GM12875 (cell line): ENCODE measurements at regions not wholly inside any gene's neighbourhood (a gene's known extent, or its start where the extent isn't known, plus 50 kb on each side); places are given as distances from the start of the nearest gene placed in this dataset.

ENCODE experiments used
- H3K4me3 ChIP-seq: one replicate; pipeline ENCODE4 v1.5.1; 2011; ENCODE audit warnings: low read depth, low read length, control low read depth
- TF ChIP-seq, protein P1 (sequence below): IDR thresholded peaks from 2 replicates; pipeline ENCODE4 v1.5.1; 2011; ENCODE audit warnings: low read depth, mild to moderate bottlenecking, control low read depth, inconsistent platforms, low read length, moderate library complexity, borderline replicate concordance; ENCODE audit not compliant: insufficient read depth

- TF ChIP-seq, protein P1, sequence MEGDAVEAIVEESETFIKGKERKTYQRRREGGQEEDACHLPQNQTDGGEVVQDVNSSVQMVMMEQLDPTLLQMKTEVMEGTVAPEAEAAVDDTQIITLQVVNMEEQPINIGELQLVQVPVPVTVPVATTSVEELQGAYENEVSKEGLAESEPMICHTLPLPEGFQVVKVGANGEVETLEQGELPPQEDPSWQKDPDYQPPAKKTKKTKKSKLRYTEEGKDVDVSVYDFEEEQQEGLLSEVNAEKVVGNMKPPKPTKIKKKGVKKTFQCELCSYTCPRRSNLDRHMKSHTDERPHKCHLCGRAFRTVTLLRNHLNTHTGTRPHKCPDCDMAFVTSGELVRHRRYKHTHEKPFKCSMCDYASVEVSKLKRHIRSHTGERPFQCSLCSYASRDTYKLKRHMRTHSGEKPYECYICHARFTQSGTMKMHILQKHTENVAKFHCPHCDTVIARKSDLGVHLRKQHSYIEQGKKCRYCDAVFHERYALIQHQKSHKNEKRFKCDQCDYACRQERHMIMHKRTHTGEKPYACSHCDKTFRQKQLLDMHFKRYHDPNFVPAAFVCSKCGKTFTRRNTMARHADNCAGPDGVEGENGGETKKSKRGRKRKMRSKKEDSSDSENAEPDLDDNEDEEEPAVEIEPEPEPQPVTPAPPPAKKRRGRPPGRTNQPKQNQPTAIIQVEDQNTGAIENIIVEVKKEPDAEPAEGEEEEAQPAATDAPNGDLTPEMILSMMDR = peak; percentile 93
Observed at GRCh38 chr17:73998653-73999645, 204.5 kb upstream of the RPL38 start.

GRCh38 chr17:74001145-74001544 is 202.3 kb upstream of the RPL38 start:
- no peak overlapping the region for H3K4me3 ChIP-seq
- TF ChIP-seq, protein P1 = no peak

More at GRCh38 chr17:73998653-73999645, 204.5 kb upstream of the RPL38 start:
- H3K4me3 ChIP-seq = no peak overlapping the region

DNA sequence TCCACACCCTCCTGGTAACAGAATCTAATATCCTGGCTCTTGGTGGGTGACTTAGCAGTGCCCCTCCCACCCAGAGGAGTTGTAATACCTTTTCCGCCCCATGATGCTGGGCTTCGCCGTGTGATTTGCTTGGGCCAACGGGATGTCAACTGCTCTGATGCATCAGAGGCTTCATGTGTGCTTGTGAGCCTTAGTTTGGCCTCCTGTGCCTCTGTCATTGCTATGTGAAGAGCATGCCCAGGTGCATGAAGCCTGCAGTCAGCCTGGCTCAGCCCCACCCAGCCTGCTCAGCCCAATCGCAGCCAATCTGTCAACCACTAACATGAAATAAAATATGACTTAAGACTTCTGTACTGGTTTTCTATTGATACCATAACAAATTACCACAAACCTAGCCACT is 201.2 kb upstream of the RPL38 start:
- TF ChIP-seq, protein P1 = no peak
- no peak overlapping the region for H3K4me3 ChIP-seq

GRCh38 chr17:74004056-74004455 is 199.4 kb upstream of the RPL38 start:
- H3K4me3 ChIP-seq = no peak overlapping the region
- TF ChIP-seq, protein P1 = no peak

- H3K4me3 ChIP-seq = no peak overlapping the region
- TF ChIP-seq, protein P1 = no peak
Observed at GRCh38 chr17:74005790-74006189, 197.7 kb upstream of the RPL38 start.

GRCh38 chr17:74006371-74006770 is 197.1 kb upstream of the RPL38 start:
- TF ChIP-seq, protein P1 = no peak
- no peak overlapping the region for H3K4me3 ChIP-seq

DNA sequence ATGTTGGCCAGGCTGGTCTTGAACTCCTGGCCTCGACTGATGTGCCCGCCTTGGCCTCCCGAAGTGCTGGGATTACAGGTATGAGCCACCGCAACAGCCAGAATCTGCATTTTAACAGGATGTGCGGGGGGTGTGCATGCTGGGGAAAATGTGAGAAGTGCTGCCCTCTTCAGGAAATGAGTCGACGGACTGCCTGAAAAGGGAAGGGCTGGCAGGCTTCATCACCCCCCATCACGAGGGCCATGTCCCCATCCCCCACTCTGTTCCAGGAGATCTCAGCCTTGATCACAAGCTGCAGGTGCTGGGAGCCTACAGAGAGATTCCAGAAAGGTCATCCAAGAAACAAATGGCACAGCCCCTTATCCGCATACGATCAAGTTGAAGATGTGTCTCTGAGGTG is 195.3 kb upstream of the RPL38 start:
- TF ChIP-seq, protein P1 = peak; percentile 32; the same call in 1 of the 2 replicates

More for the DNA sequence above, 195.3 kb upstream of the RPL38 start:
- no peak overlapping the region for H3K4me3 ChIP-seq
